SK-N-SH treated with all-trans-retinoic acid at 6 μM for 48 hours (cell line): ENCODE measurements at regions not wholly inside any gene's neighbourhood (a gene's known extent, or its start where the extent isn't known, plus 50 kb on each side); places are given as distances from the start of the nearest gene placed in this dataset.

ENCODE experiments used
- ATAC-seq: fragments of 200-7000 bp; cut with Tn5 transposase; 3 replicates; pipeline ENCODE4 v1.9.1; 2020; ENCODE audit warnings: mild to moderate bottlenecking, moderate library complexity
- ARNTL ChIP-seq: fragments of 450-650 bp; formaldehyde crosslinking; IDR thresholded peaks from 2 replicates; pipeline ENCODE4 v1.5.0; 2020; ENCODE audit warnings: low read depth, mild to moderate bottlenecking, moderate library complexity, borderline replicate concordance
- BACH2 ChIP-seq: fragments of 250-450 bp; sonication (Bioruptor Pico); IDR thresholded peaks from 2 replicates; pipeline ENCODE4 v1.9.0; 2021; ENCODE audit warnings: mild to moderate bottlenecking, borderline replicate concordance
- CSDC2 ChIP-seq: fragments of 250-450 bp; sonication (Bioruptor Pico); IDR thresholded peaks from 2 replicates; pipeline ENCODE4 v1.5.0; 2020; ENCODE audit warnings: mild to moderate bottlenecking, moderate library complexity
- ESRRG ChIP-seq: fragments of 250-450 bp; sonication (Bioruptor Pico); IDR thresholded peaks from 2 replicates; pipeline ENCODE4 v1.6.1; 2021; ENCODE audit warnings: mild to moderate bottlenecking
- GLIS3 ChIP-seq: fragments of 250-450 bp; sonication (Bioruptor Pico); IDR thresholded peaks from 2 replicates; pipeline ENCODE4 v1.5.0; 2020; ENCODE audit warnings: mild to moderate bottlenecking, moderate library complexity
- ISL1 ChIP-seq: fragments of 250-450 bp; sonication (Bioruptor Pico); IDR thresholded peaks from 2 replicates; pipeline ENCODE4 v2.1.2; 2022; ENCODE audit warnings: mild to moderate bottlenecking, moderate library complexity
- RARB ChIP-seq: fragments of 250-450 bp; sonication (Bioruptor Pico); IDR thresholded peaks from 2 replicates; pipeline ENCODE4 v1.8.0; 2021; ENCODE audit warnings: mild to moderate bottlenecking, moderate library complexity
- SNAI2 ChIP-seq: fragments of 250-450 bp; sonication (Bioruptor Pico); IDR thresholded peaks from 2 replicates; pipeline ENCODE4 v1.5.0; 2020; ENCODE audit warnings: mild to moderate bottlenecking, moderate library complexity
- TCF4 ChIP-seq: fragments of 250-450 bp; sonication (Bioruptor Pico); IDR thresholded peaks from 2 replicates; pipeline ENCODE4 v1.8.0; 2021; ENCODE audit warnings: mild to moderate bottlenecking, moderate library complexity, borderline replicate concordance
- TOX ChIP-seq: fragments of 250-450 bp; sonication (Bioruptor Pico); IDR thresholded peaks from 2 replicates; pipeline ENCODE4 v1.8.0; 2021; ENCODE audit warnings: mild to moderate bottlenecking, moderate library complexity, borderline replicate concordance
- TSHZ2 ChIP-seq: fragments of 250-450 bp; sonication (Bioruptor Pico); IDR thresholded peaks from 2 replicates; pipeline ENCODE4 v1.5.0; 2020; ENCODE audit warnings: mild to moderate bottlenecking, moderate library complexity
- ZC3H10 ChIP-seq: fragments of 250-450 bp; sonication (Bioruptor Pico); IDR thresholded peaks from 2 replicates; pipeline ENCODE4 v1.5.1; 2021; ENCODE audit warnings: mild to moderate bottlenecking, moderate library complexity
- ZFP3 ChIP-seq: fragments of 250-450 bp; sonication (Bioruptor Pico); IDR thresholded peaks from 2 replicates; pipeline ENCODE4 v1.5.0; 2020; ENCODE audit warnings: mild to moderate bottlenecking, moderate library complexity
- ZFP30 ChIP-seq: fragments of 450-650 bp; formaldehyde crosslinking; IDR thresholded peaks from 2 replicates; pipeline ENCODE4 v1.5.0; 2022; ENCODE audit warnings: mild to moderate bottlenecking, moderate library complexity
- ZNF565 ChIP-seq: fragments of 450-650 bp; formaldehyde crosslinking; conservative IDR thresholded peaks from 2 replicates; pipeline ENCODE4 v1.5.0; 2020; ENCODE audit warnings: low read depth, mild to moderate bottlenecking, moderate library complexity
- ZNF70 ChIP-seq: fragments of 450-650 bp; formaldehyde crosslinking; IDR thresholded peaks from 2 replicates; pipeline ENCODE4 v1.5.0; 2020; ENCODE audit warnings: mild to moderate bottlenecking, moderate library complexity
- ZNF8 ChIP-seq: fragments of 450-650 bp; formaldehyde crosslinking; IDR thresholded peaks from 2 replicates; pipeline ENCODE4 v1.5.0; 2020; ENCODE audit warnings: mild to moderate bottlenecking, moderate library complexity
- TF ChIP-seq, protein P1 (sequence below): fragments of 250-450 bp; sonication (Bioruptor Pico); IDR thresholded peaks from 2 replicates; pipeline ENCODE4 v1.5.1; 2020; ENCODE audit warnings: low read depth, mild to moderate bottlenecking, moderate library complexity
- TF ChIP-seq, protein P2 (sequence below): fragments of 250-450 bp; sonication (Bioruptor Pico); IDR thresholded peaks from 2 replicates; pipeline ENCODE4 v1.8.0; 2020; ENCODE audit warnings: mild to moderate bottlenecking, moderate library complexity, borderline replicate concordance
- TF ChIP-seq, protein P3 (sequence below): fragments of 250-450 bp; sonication (Bioruptor Pico); IDR thresholded peaks from 2 replicates; pipeline ENCODE4 v1.8.0; 2021; ENCODE audit warnings: low read depth, mild to moderate bottlenecking, moderate library complexity, borderline replicate concordance

GRCh38 chr7:36075561-36075960, 77.5 kb upstream of the EEPD1 start:
- TF ChIP-seq ZC3H10 (CRISPR knock-in tag), result no peak
- TF ChIP-seq RARB (CRISPR knock-in tag), result no peak
- no peak for TF ChIP-seq ZFP3
- no peak for TF ChIP-seq CSDC2 (CRISPR knock-in tag)
- TF ChIP-seq ZNF565, result no peak
- TF ChIP-seq ESRRG (CRISPR knock-in tag), result no peak
- TF ChIP-seq, all 23 proteins: peak for 0
- no peak for ATAC-seq

DNA sequence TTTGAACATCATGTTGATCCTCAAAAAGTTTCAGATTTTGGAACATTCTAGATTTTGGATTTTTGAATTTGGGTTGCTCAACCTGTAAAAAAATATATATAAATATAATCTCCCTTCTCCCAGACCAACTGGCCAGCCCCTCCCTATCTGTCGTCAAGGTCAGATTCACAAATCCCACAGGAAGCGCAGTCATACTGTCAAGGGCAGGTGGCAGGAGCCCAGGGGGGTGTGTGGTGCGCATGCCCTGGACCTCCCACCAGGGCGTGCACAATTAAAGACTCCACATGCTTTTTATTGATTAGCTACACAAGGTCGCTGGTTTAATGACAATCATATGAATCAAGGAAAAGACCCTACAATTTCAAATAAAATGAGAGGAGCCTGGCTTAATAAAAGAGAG, 77.0 kb upstream of the EEPD1 start:
- TF ChIP-seq ZC3H10 (CRISPR knock-in tag) (no peak), ZNF8 (CRISPR knock-in tag) (no peak), ZFP30 (CRISPR knock-in tag) (no peak), ISL1 (CRISPR knock-in tag) (no peak), ARNTL (CRISPR knock-in tag) (no peak), TSHZ2 (CRISPR knock-in tag) (no peak), BACH2 (CRISPR knock-in tag) (no peak), ZFP3 (no peak), ZNF565 (no peak), TCF4 (CRISPR knock-in tag) (no peak), SNAI2 (CRISPR knock-in tag) (no peak), CSDC2 (CRISPR knock-in tag) (no peak), GLIS3 (CRISPR knock-in tag) (no peak), TOX (no peak)
- TF ChIP-seq, protein P1, sequence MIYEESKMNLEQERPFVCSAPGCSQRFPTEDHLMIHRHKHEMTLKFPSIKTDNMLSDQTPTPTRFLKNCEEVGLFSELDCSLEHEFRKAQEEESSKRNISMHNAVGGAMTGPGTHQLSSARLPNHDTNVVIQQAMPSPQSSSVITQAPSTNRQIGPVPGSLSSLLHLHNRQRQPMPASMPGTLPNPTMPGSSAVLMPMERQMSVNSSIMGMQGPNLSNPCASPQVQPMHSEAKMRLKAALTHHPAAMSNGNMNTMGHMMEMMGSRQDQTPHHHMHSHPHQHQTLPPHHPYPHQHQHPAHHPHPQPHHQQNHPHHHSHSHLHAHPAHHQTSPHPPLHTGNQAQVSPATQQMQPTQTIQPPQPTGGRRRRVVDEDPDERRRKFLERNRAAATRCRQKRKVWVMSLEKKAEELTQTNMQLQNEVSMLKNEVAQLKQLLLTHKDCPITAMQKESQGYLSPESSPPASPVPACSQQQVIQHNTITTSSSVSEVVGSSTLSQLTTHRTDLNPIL, result no peak
- TF ChIP-seq, protein P2, sequence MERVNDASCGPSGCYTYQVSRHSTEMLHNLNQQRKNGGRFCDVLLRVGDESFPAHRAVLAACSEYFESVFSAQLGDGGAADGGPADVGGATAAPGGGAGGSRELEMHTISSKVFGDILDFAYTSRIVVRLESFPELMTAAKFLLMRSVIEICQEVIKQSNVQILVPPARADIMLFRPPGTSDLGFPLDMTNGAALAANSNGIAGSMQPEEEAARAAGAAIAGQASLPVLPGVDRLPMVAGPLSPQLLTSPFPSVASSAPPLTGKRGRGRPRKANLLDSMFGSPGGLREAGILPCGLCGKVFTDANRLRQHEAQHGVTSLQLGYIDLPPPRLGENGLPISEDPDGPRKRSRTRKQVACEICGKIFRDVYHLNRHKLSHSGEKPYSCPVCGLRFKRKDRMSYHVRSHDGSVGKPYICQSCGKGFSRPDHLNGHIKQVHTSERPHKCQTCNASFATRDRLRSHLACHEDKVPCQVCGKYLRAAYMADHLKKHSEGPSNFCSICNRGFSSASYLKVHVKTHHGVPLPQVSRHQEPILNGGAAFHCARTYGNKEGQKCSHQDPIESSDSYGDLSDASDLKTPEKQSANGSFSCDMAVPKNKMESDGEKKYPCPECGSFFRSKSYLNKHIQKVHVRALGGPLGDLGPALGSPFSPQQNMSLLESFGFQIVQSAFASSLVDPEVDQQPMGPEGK, result no peak
- no peak for ATAC-seq

- no peak for TF ChIP-seq GLIS3 (CRISPR knock-in tag)
- TF ChIP-seq ZNF70 (CRISPR knock-in tag), result no peak
- TF ChIP-seq, protein P1, result no peak
- TF ChIP-seq, all 23 proteins: peak for 0
- no peak for ATAC-seq
Observed at GRCh38 chr7:36078816-36079360, 74.2 kb upstream of the EEPD1 start.

DNA sequence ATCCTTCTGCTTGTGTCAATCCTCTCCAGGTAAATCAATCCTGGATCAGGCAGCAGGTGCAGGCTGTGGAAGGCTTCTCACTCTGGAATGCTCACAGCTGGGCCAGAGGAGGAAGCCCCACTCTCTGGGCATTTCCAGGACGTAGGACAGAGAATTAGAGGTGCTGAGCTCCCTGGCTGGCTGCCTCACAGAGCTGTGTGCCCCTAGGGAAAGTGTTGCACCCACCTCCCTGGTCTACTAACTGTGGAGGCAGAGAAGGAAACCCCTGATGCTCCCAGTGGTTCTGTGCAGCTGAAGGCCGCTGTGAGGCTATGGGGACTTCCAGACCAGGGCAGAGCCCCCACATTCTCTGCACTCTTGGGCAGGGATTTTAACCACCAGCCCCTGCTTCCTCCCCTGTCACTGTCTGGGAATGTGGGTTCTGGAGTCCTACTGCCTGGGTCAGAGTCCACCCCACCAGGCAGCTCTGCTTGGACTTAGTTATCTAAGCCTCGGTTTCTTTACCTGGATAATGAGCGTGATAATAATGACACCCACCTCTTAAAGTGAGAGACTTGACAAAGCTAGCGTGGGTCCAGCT, 73.5 kb upstream of the EEPD1 start:
- no peak; the same call in 2 of the 3 replicates for ATAC-seq
- TF ChIP-seq, protein P3, sequence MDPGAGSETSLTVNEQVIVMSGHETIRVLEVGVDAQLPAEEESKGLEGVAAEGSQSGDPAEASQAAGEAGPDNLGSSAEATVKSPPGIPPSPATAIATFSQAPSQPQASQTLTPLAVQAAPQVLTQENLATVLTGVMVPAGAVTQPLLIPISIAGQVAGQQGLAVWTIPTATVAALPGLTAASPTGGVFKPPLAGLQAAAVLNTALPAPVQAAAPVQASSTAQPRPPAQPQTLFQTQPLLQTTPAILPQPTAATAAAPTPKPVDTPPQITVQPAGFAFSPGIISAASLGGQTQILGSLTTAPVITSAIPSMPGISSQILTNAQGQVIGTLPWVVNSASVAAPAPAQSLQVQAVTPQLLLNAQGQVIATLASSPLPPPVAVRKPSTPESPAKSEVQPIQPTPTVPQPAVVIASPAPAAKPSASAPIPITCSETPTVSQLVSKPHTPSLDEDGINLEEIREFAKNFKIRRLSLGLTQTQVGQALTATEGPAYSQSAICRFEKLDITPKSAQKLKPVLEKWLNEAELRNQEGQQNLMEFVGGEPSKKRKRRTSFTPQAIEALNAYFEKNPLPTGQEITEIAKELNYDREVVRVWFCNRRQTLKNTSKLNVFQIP (CRISPR knock-in tag), result no peak
- no peak for TF ChIP-seq ZNF70 (CRISPR knock-in tag)
- no peak for TF ChIP-seq ZC3H10 (CRISPR knock-in tag)
- TF ChIP-seq ZNF565, result no peak
- TF ChIP-seq SNAI2 (CRISPR knock-in tag), result no peak
- TF ChIP-seq ZFP3, result no peak
- TF ChIP-seq TSHZ2 (CRISPR knock-in tag), result no peak
- no peak for TF ChIP-seq ARNTL (CRISPR knock-in tag)
- TF ChIP-seq, protein P2, result no peak
- TF ChIP-seq ESRRG (CRISPR knock-in tag), result no peak
- TF ChIP-seq BACH2 (CRISPR knock-in tag), result no peak
